Urinary bladder (tissue), 3 donors: ENCODE measurements at regions not wholly inside any gene's neighbourhood (a gene's known extent, or its start where the extent isn't known, plus 50 kb on each side); places are given as distances from the start of the nearest gene placed in this dataset.

Experiments
- DNase-seq: peaks from one replicate; pipeline ENCODE4 v3.0.0-alpha.2; 2015; ENCODE audit errors: extremely low spot score
- H3K27ac ChIP-seq: one replicate; pipeline ENCODE4 v1.5.1; 2013; ENCODE audit warnings: low read depth, mild to moderate bottlenecking, moderate library complexity
- H3K36me3 ChIP-seq: one replicate; pipeline ENCODE4 v1.6.1; 2013; ENCODE audit warnings: mild to moderate bottlenecking, moderate library complexity; ENCODE audit not compliant: insufficient read depth
- H3K4me1 ChIP-seq: one replicate; pipeline ENCODE4 v1.6.1; 2013; ENCODE audit warnings: mild to moderate bottlenecking, moderate library complexity; ENCODE audit not compliant: insufficient read depth
- H3K4me3 ChIP-seq: one replicate; pipeline ENCODE4 v1.5.1; 2013; ENCODE audit warnings: low read depth, low read length
- WGBS: extraction: QIAGEN DNeasy Blood & Tissue Kit; methylation state at CpG from one replicate; pipeline ENCODE4 v1.1.7; 2013; 5-methylcytosine and 5-hydroxymethylcytosine counted together
- donor health status: healthy with polysubstance abuse.
- donor health status: healthy.

- no peaks in the 10 kb centered on the region for H3K4me1 ChIP-seq
- H3K27ac ChIP-seq = no peak overlapping the region
- DNase-seq = no peak
- no peak overlapping the region for H3K4me3 ChIP-seq
- no peaks in the 10 kb centered on the region for H3K36me3 ChIP-seq
- 19% methylated on average over 7 of the region's 7 CpGs for WGBS
These were observed 315.8 kb upstream of the POU3F3 start for GRCh38 chr2:104538077-104538476.

GRCh38 chr2:104539649-104540048 lies 314.3 kb upstream of the POU3F3 start:
- DNase-seq = no peak
- Histone ChIP-seq H3K4me1 (no peaks in the 10 kb centered on the region), H3K27ac (no peak overlapping the region), H3K4me3 (no peak overlapping the region), H3K36me3 (no peaks in the 10 kb centered on the region)
- WGBS = 76% methylated on average over 4 of the region's 4 CpGs

- WGBS = 77% methylated on average over 6 of the region's 6 CpGs
- no peak for DNase-seq
- Histone ChIP-seq H3K4me3 (no peak overlapping the region), H3K27ac (no peak overlapping the region), H3K36me3 (no peaks in the 10 kb centered on the region), H3K4me1 (no peaks in the 10 kb centered on the region)
These were observed 308.9 kb upstream of the POU3F3 start for GRCh38 chr2:104545055-104545454.

DNA sequence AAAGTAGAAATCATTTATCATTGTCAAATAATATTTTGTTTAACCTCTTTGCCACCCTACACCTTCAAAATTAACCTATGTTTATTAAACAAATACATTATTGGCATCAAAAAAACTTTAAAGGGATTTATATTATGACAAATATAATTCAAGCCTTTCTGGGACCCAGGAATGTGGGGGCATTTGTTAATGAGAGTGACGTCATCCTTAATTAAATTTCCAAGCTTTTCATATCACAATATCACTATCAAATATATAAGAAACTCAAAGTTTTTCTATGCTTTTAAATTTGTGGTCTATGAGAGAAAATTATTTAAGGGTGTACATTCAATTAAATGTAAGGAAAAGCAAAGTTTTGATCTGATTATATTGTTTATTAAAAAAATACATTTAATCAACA lies 307.4 kb upstream of the POU3F3 start:
- DNase-seq = no peak
- no peaks in the 10 kb centered on the region for H3K36me3 ChIP-seq
- H3K27ac ChIP-seq = no peak overlapping the region
- H3K4me3 ChIP-seq = no peak overlapping the region
- WGBS = 67% methylated on average over 1 of the region's 1 CpG
- no peaks in the 10 kb centered on the region for H3K4me1 ChIP-seq

DNA sequence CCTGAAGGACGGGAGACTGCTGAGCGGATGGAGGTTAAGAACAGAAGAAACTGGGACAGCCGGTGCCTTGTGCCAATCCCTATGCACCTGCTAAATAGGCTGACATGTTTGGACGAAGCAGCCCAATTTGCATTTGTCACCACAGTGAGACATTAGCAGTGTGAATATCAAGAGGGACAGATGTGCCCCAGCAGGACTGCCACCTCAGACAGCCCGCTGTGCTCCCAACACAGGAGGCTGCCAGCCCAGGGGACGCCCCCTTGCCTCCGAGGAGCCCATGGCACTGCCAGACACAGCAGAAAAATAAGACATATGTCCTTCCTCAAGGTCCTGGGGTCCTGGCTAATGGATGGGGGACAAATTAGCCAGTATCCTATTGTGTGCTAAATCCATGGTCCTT lies 306.7 kb upstream of the POU3F3 start:
- Histone ChIP-seq H3K27ac (no peak overlapping the region), H3K4me1 (no peaks in the 10 kb centered on the region), H3K36me3 (no peaks in the 10 kb centered on the region), H3K4me3 (no peak overlapping the region)
- no peak for DNase-seq
- 71% methylated on average over 7 of the region's 7 CpGs for WGBS

GRCh38 chr2:104561251-104561650 lies 292.7 kb upstream of the POU3F3 start:
- no peak overlapping the region for H3K27ac ChIP-seq
- no peaks in the 10 kb centered on the region for H3K36me3 ChIP-seq
- 75% methylated on average over 8 of the region's 8 CpGs for WGBS
- no peaks in the 10 kb centered on the region for H3K4me1 ChIP-seq
- no peak overlapping the region for H3K4me3 ChIP-seq
- DNase-seq = no peak

DNA sequence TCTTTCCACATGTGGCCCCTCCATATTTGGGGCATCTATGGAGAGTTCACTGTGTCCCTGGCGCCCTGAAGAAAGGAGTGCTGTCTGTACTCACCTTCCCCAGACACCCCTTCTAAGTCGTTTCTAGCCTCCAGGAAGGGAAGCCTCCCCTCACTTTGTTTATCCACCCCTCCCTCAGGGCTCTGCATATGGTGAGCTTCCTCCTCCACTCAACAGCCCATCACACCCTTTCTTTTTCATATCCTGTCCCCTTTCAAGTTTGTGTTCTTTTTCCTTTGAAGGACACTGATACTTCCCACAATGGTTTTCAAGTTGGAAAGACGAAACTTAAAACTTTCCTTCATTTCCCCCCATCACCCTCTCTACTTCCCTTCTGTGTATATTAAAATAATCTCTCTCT lies 291.4 kb upstream of the POU3F3 start:
- Histone ChIP-seq H3K4me1 (no peaks in the 10 kb centered on the region), H3K4me3 (no peak overlapping the region), H3K27ac (no peak overlapping the region), H3K36me3 (no peaks in the 10 kb centered on the region)
- DNase-seq = no peak
- WGBS = 41% methylated on average over 3 of the region's 3 CpGs

DNA sequence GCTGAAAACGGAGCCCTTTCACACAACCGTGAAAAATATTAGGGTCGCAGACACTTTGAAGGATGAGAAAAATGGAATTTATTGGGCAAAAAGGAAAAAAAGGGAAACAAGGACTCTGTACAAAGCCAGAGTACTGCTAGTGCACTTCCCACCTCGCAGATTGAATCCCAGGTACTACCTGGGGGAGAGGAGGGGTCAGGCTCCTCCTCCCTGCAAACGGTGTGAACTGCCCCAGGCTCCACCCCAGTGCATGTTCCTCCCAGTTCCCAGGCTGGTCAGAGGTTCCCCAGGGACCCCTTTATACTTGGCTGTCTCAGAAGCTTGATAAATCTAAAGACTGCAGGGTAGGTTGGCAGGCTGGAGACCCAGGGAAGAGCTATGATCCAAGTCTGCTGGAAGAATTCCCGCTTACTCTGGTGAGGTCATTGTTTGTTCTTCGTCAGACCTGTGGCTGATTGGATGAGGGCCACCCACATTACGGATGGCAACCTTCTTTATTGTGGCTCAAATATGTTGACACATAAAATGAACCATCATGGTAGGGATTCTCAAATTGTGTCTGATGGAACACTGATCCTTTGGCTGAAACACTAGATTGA lies 290.4 kb upstream of the POU3F3 start:
- Histone ChIP-seq H3K27ac (no peak overlapping the region), H3K4me1 (no peaks in the 10 kb centered on the region), H3K4me3 (no peak overlapping the region), H3K36me3 (no peaks in the 10 kb centered on the region)
- WGBS = 65% methylated on average over 8 of the region's 8 CpGs
- no peak for DNase-seq

GRCh38 chr2:104568247-104568646 lies 285.7 kb upstream of the POU3F3 start:
- H3K4me1 ChIP-seq = no peaks in the 10 kb centered on the region
- H3K27ac ChIP-seq = no peak overlapping the region
- no peaks in the 10 kb centered on the region for H3K36me3 ChIP-seq
- 93% methylated on average over 4 of the region's 4 CpGs for WGBS
- no peak overlapping the region for H3K4me3 ChIP-seq
- no peak for DNase-seq

DNA sequence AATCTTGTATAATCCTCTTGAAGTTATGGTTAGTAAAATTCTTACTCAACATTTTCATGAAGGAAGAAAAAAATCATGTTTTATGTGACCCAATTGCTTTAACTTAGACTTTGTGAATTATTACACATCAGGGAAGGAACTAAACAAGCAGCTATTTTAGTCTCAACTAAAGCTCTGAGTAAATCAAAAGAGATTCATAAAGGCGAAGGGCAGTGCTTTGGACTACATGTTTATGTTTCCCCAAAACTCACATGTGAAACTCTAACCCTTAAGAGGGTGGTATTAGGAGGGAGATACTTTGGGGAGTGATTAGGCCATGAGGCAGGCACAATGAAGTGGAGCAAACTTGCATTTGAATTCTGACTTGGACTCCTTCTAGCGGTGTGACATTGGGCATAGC lies 283.7 kb upstream of the POU3F3 start:
- Histone ChIP-seq H3K4me3 (no peak overlapping the region), H3K4me1 (no peaks in the 10 kb centered on the region), H3K36me3 (no peaks in the 10 kb centered on the region), H3K27ac (no peak overlapping the region)
- DNase-seq = no peak
- 66% methylated on average over 2 of the region's 2 CpGs for WGBS

DNA sequence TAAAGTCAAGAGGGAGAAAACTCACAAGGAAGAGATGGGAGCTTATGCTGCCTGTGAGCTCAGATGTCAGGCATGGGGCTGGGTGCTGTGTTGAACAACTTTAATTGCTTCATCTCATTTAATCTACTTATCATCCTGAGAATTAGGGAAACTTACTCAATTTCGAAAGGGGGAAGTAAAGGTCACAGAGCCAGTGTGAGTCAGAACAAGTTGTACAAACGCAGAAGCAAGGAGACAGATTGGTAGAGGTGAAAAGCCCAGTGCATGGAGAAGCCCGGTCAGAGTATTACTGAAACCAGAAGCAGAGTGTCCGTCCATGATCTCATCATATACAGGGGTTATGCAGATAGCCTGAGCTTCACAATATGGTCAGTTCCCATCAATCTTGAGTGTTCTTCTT lies 281.1 kb upstream of the POU3F3 start:
- no peak for DNase-seq
- H3K4me3 ChIP-seq = no peak overlapping the region
- no peaks in the 10 kb centered on the region for H3K36me3 ChIP-seq
- no peak overlapping the region for H3K27ac ChIP-seq
- WGBS = 57% methylated on average over 4 of the region's 4 CpGs
- no peaks in the 10 kb centered on the region for H3K4me1 ChIP-seq

DNA sequence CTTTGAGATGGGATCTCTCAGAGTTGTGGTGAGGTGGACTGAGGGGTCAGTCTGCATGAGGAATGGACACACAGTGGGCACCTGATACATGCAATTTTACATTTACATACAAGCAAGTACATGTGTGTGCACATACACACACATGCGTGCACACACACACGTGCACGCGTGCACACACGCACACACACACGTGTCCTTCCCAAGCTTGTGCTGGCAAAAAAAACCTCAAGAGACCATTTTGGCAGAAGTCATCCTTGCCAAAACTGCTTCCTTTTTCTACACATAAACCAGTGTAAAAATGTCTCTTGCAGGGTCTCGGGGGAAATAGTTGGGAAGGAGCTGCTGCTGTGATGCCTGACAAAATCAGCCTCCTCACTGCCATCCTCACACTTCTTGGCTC lies 279.5 kb upstream of the POU3F3 start:
- no peak for DNase-seq
- Histone ChIP-seq H3K4me3 (no peak overlapping the region), H3K36me3 (no peaks in the 10 kb centered on the region), H3K27ac (no peak overlapping the region), H3K4me1 (no peaks in the 10 kb centered on the region)
- WGBS = 93% methylated on average over 7 of the region's 7 CpGs

- 96% methylated on average over 2 of the region's 2 CpGs for WGBS
- no peaks in the 10 kb centered on the region for H3K36me3 ChIP-seq
- H3K27ac ChIP-seq = no peak overlapping the region
- H3K4me3 ChIP-seq = no peak overlapping the region
- no peaks in the 10 kb centered on the region for H3K4me1 ChIP-seq
- DNase-seq = no peak
These were observed 276.8 kb upstream of the POU3F3 start for GRCh38 chr2:104577143-104577542.

DNA sequence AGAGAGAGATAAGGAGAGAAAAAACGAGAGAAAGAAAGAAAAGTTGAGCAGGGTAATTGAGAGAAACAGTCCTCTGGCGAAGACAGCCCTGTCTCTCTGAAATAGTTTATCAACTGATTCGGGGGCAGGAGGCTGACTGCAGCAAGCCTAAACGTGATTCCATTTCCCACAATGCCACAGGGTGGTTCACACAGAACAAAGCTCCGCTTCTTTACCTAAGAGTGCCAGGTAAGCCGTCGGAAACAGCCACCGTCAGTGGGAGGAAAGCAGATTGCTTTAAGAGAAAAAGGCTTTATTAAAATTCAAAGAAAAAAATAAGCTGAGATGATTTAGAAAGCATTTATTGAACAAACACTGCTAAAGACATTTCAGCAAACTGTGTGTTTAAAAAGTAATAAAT lies 271.4 kb upstream of the POU3F3 start:
- no peaks in the 10 kb centered on the region for H3K36me3 ChIP-seq
- no peak for DNase-seq
- H3K4me3 ChIP-seq = no peak overlapping the region
- WGBS = 48% methylated on average over 8 of the region's 8 CpGs
- H3K27ac ChIP-seq = no peak overlapping the region
- H3K4me1 ChIP-seq = no peaks in the 10 kb centered on the region

DNA sequence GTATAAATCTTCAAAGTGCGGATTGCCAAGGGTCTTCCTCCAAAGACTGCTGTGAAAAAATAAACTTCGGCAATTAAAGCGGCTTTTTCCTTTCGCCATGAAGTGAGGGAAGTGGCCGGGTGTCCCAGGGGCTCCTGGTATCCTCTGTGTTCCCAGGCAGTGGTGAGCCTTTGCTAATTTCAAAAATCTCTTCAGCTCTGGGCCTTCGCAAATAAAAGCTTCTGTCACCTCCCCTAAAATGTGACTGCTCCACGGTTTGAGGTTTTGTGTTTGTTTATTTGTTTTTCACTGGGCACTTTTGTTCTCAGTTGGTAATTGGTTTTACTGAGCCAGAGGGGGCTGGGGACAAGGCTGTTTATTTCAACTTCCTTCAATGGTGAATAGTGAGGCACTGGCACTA lies 270.1 kb upstream of the POU3F3 start:
- Histone ChIP-seq H3K4me3 (no peak overlapping the region), H3K4me1 (no peaks in the 10 kb centered on the region), H3K27ac (no peak overlapping the region), H3K36me3 (no peaks in the 10 kb centered on the region)
- 38% methylated on average over 7 of the region's 7 CpGs for WGBS
- no peak for DNase-seq
